NCI-H128 (cell line): ENCODE measurements at regions not wholly inside any gene's neighbourhood (a gene's known extent, or its start where the extent isn't known, plus 50 kb on each side); places are given as distances from the start of the nearest gene placed in this dataset.

Experiments used
- DNase-seq: peaks from one replicate; lab custom pipeline; 2025; ENCODE audit not compliant: unreplicated experiment; lab: John Stamatoyannopoulos, UW

GRCh38 chr3:153313302-153313965, 151.4 kb downstream of the RAP2B start:
- DNase-seq, result no peak

- no peak for DNase-seq
Measured at GRCh38 chr3:153314038-153314437, 152.0 kb downstream of the RAP2B start.

- no peak for DNase-seq
Measured at GRCh38 chr3:153315781-153316180, 153.8 kb downstream of the RAP2B start.

GRCh38 chr3:153319705-153320554, 157.9 kb downstream of the RAP2B start:
- no peak for DNase-seq

GRCh38 chr3:153320585-153321128, 158.6 kb downstream of the RAP2B start:
- DNase-seq, result no peak

- no peak for DNase-seq
Measured at GRCh38 chr3:153328690-153329089, 166.7 kb downstream of the RAP2B start.

- DNase-seq, result no peak
Measured at GRCh38 chr3:153330901-153331300, 168.9 kb downstream of the RAP2B start.

GRCh38 chr3:153331676-153332075, 169.7 kb downstream of the RAP2B start:
- DNase-seq, result no peak

- no peak for DNase-seq
Measured at GRCh38 chr3:153334558-153334957, 172.5 kb downstream of the RAP2B start.

GRCh38 chr3:153337369-153337768, 175.3 kb downstream of the RAP2B start:
- no peak for DNase-seq

GRCh38 chr3:153338487-153338886, 176.5 kb downstream of the RAP2B start:
- DNase-seq, result no peak

GRCh38 chr3:153339065-153339464, 177.0 kb downstream of the RAP2B start:
- no peak for DNase-seq

GRCh38 chr3:153343988-153344782, 182.2 kb downstream of the RAP2B start:
- DNase-seq, result no peak

- DNase-seq, result no peak
Measured at GRCh38 chr3:153348457-153349107, 186.6 kb downstream of the RAP2B start.

GRCh38 chr3:153349108-153349499, 187.1 kb downstream of the RAP2B start:
- no peak for DNase-seq

- no peak for DNase-seq
Measured at GRCh38 chr3:153350420-153350819, 188.4 kb downstream of the RAP2B start.

- DNase-seq, result no peak
Measured at GRCh38 chr3:153354641-153355040, 192.6 kb downstream of the RAP2B start.

- no peak for DNase-seq
Measured at GRCh38 chr3:153355559-153355958, 193.5 kb downstream of the RAP2B start.

GRCh38 chr3:153356908-153357307, 194.9 kb downstream of the RAP2B start:
- no peak for DNase-seq

GRCh38 chr3:153357436-153357835, 195.4 kb downstream of the RAP2B start:
- no peak for DNase-seq
